Left lobe of liver (tissue), 2 donors: ENCODE measurements at regions not wholly inside any gene's neighbourhood (a gene's known extent, or its start where the extent isn't known, plus 50 kb on each side); places are given as distances from the start of the nearest gene placed in this dataset.
A peak's percentile ranks its signal among the peaks of the same experiment; 100 is the strongest.

Source experiments
- ATAC-seq: fragments of 200-7000 bp; cut with Tn5 transposase; one replicate; pipeline ENCODE4 v1.9.1; 2020; ENCODE audit warnings: mild to moderate bottlenecking, moderate library complexity
- DNase-seq: peaks from one replicate; pipeline ENCODE4 v3.0.0-alpha.2; 2020; ENCODE audit warnings: low spot score
- donor health status: DM: no; HTN: no; CAD: no; lungs with moderate emphysema.
- donor health status: DM: no; HTN: yes; CAD: no.

- no peak for ATAC-seq
- DNase-seq = no peak
Observed at GRCh38 chr3:135719449-135719848, 246.1 kb upstream of the PPP2R3A start.

DNA sequence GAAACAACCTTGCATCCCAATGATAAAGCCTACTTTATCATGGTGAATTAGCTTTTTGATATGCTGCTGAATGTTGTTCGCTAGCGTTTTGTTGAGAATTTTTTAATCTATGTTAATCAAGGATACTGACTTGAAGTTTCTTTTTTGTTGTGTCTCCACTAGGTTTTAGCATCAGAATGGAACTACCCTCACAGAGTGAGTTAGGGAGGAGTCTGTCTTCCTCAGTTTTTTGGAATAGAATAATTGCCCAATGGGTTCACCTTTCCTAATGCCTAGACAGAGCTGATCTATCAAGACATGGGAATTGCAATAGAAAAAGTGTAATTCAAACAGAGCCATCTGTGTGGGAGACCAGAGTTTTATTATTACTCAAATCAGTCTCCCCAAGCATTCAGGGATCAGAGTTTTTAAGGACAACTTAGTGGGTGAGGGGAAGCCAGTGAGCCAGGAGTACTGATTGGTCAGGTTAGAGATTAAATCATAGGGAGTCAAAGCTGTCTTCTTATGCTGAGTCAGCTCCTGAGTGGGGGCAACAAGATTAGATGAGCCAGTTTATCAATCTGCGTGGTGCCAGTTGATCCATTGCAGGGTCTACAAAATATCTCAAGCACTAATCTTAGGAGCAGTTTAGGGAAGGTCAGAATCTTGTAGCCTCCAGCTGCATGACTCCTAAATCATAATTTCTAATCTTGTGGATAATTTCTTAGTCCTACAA, 237.4 kb upstream of the PPP2R3A start:
- DNase-seq (no peak), ATAC-seq (no peak)

DNA sequence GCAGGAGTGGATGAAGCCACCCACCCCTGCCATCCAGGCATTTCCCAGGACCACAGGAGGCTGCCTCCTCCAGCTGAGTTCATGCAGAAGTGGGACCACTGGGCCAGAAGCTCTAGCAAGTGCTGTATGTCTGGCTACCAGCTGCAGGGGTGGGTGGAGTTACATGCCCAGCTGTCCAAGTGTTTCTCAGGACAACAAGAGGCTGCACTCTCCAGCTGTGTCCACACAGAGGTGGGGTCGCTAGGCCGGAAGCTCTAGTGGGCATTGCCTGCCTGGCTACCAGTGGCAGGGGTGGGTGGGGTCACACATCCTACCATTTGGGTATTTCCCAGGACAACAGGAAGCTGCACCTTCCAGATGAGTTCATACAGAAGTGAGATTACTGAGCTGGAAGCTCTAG, 234.0 kb upstream of the PPP2R3A start:
- DNase-seq = no peak
- ATAC-seq = no peak

DNA sequence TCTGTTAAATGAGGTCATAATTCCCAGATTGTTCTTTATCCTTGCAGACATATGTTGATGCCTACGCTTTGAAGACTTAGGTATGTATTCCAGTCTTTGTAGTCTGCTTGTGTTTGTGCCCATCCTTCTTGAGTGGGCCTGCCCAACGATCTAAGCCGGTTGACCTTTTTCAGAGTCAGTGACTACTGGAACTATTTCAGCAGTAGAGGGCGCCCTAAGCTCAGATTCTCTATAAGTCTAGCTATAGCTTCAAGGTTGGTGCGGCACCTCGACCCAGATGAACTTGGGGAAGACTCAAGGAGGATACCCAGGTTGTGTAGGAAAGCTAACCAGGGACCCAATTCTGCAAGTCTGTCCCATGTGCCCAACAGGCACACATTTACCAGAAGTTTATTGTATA, 228.8 kb upstream of the PPP2R3A start:
- peak; percentile 49 for ATAC-seq
- no peak for DNase-seq

DNA sequence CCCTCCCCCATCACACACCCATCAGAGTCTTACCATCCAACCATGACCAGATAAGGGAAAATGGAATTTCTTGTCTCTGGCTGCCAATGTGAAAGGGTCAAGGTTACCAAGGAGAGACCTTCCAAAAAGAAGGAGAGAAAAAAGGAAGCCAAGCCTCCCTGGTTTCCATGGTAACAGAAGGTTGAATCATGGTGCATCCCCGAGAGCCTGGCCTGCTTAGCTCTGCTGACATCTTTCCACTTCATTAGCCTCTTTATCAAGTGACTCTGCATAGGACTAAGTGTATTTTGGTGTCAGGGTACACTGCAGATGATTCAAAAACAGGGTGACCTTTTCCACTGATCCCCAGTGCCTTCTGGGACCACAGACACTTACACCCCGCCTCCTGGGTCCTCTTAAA, 225.7 kb upstream of the PPP2R3A start:
- DNase-seq (no peak), ATAC-seq (no peak)

- DNase-seq (no peak), ATAC-seq (no peak)
Observed at GRCh38 chr3:135740211-135740610, 225.3 kb upstream of the PPP2R3A start.

GRCh38 chr3:135740751-135741150, 224.8 kb upstream of the PPP2R3A start:
- ATAC-seq (no peak), DNase-seq (no peak)

DNA sequence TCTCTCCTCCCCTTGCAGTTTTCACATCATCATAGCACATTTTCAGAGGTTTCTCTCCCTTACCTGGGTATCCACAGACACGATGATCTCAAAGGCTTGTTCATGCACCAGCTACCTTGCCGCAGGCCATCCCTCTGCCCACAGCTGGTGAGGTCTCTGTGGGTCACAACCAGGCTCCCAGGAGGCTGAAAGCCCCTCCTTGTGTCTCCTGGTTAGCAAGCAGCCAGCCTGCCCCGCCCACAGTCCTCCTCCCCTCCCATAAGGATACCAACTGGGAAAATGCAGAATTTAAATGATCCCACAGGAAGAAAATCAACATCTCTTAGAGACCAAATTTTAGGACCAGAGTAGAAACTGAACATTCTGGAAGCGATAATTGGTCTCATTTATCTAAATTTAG, 213.5 kb upstream of the PPP2R3A start:
- no peak for DNase-seq
- no peak for ATAC-seq

- DNase-seq = no peak
- ATAC-seq = no peak
Observed at GRCh38 chr3:135752851-135753250, 212.7 kb upstream of the PPP2R3A start.

DNA sequence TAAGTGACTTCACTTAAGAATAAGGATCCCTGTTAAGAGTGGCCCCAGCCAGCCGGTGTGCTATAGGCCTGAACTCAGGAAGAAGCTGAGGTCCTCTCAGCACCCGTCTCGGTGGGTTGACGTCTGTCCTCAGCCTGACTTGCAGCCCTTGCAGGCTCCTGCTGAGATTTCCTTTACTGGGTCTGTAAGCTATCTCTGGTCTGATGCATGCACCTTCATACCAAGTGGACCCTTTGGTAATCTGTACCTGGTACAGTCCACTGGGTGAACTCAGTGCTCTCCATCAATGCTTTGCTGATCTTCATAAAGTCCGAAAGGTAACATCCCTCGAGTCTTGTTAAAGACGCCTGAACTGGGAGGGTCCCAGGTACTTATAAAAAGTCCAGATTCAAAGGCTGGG, 212.0 kb upstream of the PPP2R3A start:
- ATAC-seq (no peak), DNase-seq (no peak)

- ATAC-seq (no peak), DNase-seq (no peak)
Observed at GRCh38 chr3:135755330-135756105, 210.0 kb upstream of the PPP2R3A start.

GRCh38 chr3:135756106-135756668, 209.3 kb upstream of the PPP2R3A start:
- no peak for ATAC-seq

DNA sequence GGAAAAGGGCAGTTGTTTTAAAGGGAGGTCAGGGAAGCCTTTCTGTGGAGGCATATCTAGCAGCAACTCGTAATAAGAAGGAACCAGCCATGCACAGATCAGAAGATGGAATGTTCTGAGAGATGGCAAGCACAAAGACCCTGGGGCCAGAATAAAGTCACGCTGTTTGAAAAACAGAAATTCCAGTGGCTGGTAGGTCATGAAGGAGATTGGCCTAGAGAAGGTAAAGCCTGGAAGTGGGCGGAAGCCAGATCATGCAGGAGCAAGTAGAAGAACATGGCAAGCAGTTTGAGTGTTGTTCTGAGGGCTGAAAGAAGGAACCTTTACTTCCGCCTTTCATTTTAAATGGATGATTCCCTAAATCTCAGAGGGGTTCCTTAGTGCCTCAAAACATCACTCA, 208.1 kb upstream of the PPP2R3A start:
- ATAC-seq = no peak

More at GRCh38 chr3:135756106-135756668, 209.3 kb upstream of the PPP2R3A start:
- no peak for DNase-seq

GRCh38 chr3:135758961-135759360, 206.6 kb upstream of the PPP2R3A start:
- no peak for DNase-seq
- no peak for ATAC-seq

More for the DNA sequence above, 208.1 kb upstream of the PPP2R3A start:
- DNase-seq = no peak

DNA sequence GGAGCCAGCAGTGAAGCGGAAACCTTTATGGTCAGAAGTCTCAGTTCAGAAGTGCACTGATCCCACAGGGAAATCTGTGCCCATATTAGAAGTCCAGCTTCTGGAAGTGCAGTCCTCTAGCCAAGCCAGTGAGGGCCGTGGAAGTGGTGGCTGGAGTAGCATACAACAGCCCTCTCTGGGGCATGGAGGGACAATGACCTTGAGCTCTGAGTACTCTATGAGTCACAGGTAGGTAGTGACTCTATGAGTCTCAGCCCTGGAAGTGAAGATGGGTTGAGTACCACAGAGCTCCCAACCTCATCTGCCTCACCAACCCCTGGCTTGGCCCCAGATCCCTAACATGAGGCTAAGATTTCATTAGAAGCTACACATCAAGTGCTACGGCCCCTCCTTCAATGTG, 205.9 kb upstream of the PPP2R3A start:
- ATAC-seq = no peak
- no peak for DNase-seq

DNA sequence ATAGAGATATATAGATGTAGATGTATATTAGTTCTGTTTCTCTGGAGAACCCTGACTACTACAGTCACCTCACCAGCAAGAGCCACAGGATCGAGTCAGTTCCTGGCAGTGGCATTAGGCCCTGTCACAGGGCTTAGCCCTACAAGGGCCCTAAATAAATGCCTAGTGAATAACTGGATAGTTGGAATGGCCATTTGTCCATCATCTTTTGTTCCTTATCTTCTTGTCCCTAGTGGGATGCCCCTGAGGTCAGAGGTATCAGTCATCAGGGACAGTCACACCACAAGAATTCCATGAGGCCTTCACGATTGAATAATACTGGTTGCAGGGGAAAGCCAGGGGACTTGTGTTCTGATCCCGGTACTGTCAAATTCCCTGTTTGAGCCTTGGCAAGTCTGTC, 204.9 kb upstream of the PPP2R3A start:
- no peak for ATAC-seq
- no peak for DNase-seq

- peak; percentile 27 for ATAC-seq
- DNase-seq = no peak
Observed at GRCh38 chr3:135762188-135762856, 203.2 kb upstream of the PPP2R3A start.

DNA sequence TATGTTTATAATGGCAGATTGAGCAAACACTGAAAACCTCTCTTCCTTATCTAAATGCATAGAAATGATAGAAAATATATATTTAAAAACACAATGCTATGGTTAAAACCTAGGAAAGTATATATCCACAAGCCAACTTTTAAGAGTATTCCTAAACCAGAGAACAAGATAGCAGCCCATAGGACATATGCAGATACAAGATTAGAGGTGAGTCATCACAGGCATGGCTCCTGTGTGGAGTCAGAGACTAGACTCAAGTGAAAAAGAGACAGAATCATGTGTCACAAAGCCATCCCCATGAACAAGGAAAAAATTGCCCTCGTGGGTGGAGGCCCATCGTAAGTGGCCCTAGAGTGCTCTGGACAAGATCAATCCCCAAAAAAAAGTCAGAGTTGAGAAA, 199.4 kb upstream of the PPP2R3A start:
- ATAC-seq = no peak
- DNase-seq = no peak

- no peak for DNase-seq
- ATAC-seq = no peak
Observed at GRCh38 chr3:135771760-135772159, 193.8 kb upstream of the PPP2R3A start.

- no peak for ATAC-seq
- DNase-seq = no peak
Observed at GRCh38 chr3:135779024-135779423, 186.5 kb upstream of the PPP2R3A start.

DNA sequence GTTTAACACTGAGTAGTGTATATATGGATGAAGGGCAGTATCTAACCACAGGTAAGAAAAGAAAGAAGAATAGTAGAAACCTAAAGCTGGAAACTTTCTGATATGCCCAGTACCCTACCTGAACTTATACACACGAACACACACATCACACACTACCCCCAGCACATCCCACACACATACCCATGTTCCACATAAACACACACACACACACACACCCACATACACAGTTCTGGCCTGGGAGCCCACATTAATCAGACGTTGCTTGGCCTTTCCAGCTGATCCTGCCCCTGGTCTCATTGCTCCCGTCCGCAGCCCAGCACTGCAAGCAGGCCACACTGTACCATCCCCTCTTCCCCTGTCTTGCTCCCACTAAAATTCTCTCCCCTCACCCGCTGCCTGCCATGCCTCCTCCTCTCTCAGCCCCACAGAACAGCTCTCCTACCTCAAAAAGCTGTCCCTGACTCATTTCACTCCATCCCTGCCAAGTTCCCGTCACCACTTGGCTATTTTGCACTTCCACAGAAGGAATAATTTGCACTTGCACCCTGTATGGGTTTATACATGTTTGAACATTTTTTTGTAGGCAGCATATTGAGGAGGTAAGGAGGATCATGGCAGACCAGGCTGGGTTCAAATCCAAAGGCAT, 185.8 kb upstream of the PPP2R3A start:
- ATAC-seq (no peak), DNase-seq (no peak)
